Naive thymus-derived CD4-positive, alpha-beta T cell (primary cell): ENCODE measurements at regions not wholly inside any gene's neighbourhood (a gene's known extent, or its start where the extent isn't known, plus 50 kb on each side); places are given as distances from the start of the nearest gene placed in this dataset.

ENCODE experiments used
- ATAC-seq: fragments of 150-1000 bp; cut with Tn5 transposase; 2 replicates; pipeline ENCODE4 v1.10.0; 2021; ENCODE audit warnings: mild to moderate bottlenecking, moderate library complexity
- CTCF ChIA-PET: fragments of 350-600 bp; sonication (Branson Sonifier 250); formaldehyde crosslinking; loops from one replicate; lab custom pipeline; 2021; ENCODE audit warnings: antibody characterized with exemption; lab: Charles Lee
- POLR2A ChIA-PET: fragments of 350-600 bp; sonication (Branson Sonifier 250); formaldehyde crosslinking; loops from one replicate; lab custom pipeline; 2021; ENCODE audit warnings: antibody characterized with exemption, inconsistent platforms; lab: Charles Lee
- DNase-seq, 9 donors: peaks; one replicate each; pipeline versions ENCODE4 v3.0.0 to v3.0.0-alpha.2; 2020 to 2022; ENCODE audit warnings: mixed read lengths in 1 of 9
- H3K27ac ChIP-seq: one replicate; pipeline ENCODE4 v1.7.0; 2013; ENCODE audit warnings: mild to moderate bottlenecking, low read depth, low read length, moderate library complexity
- H3K27me3 ChIP-seq, 2 donors: one replicate each; pipeline ENCODE4 v1.7.0; 2013; ENCODE audit warnings: low read length in 2 of 2, mild to moderate bottlenecking in 2 of 2, moderate library complexity in 2 of 2; ENCODE audit not compliant: control insufficient read depth in 2 of 2, insufficient read depth in 2 of 2
- H3K36me3 ChIP-seq, 3 experiments: 1 replicate in 2 of 3; 2 replicates in 1 of 3; pipeline ENCODE4 v1.7.0; 2013; ENCODE audit warnings: low read length in 3 of 3, mild to moderate bottlenecking in 3 of 3, moderate library complexity in 1 of 3; ENCODE audit not compliant: insufficient read depth in 3 of 3, control insufficient read depth in 2 of 3
- H3K4me1 ChIP-seq, 2 donors: one replicate each; pipeline ENCODE4 v1.7.0; 2013; ENCODE audit warnings: low read length in 2 of 2, mild to moderate bottlenecking in 2 of 2, moderate library complexity in 1 of 2; ENCODE audit not compliant: control insufficient read depth in 2 of 2, insufficient read depth in 2 of 2
- H3K4me3 ChIP-seq: 2 replicates; pipeline ENCODE4 v1.7.0; 2013; ENCODE audit warnings: mild to moderate bottlenecking, low read length
- H3K9me3 ChIP-seq, 3 experiments: 1 replicate in 2 of 3; 2 replicates in 1 of 3; pipeline ENCODE4 v1.7.0; 2013; ENCODE audit warnings: low read length in 3 of 3; ENCODE audit not compliant: control insufficient read depth in 2 of 3
- H3K27ac Mint-ChIP-seq, 9 donors: one replicate each; pipeline ENCODE4 v1.8.0; 2020 to 2022; ENCODE audit warnings: mixed read lengths in 9 of 9, mild to moderate bottlenecking in 8 of 9, moderate library complexity in 5 of 9, inconsistent platforms in 2 of 9
- H3K27me3 Mint-ChIP-seq, 5 donors: one replicate each; pipeline ENCODE4 v1.8.0; 2021 to 2022; ENCODE audit warnings: mixed read lengths in 5 of 5, mild to moderate bottlenecking in 1 of 5
- H3K36me3 Mint-ChIP-seq, 5 donors: one replicate each; pipeline ENCODE4 v1.8.0; 2020 to 2022; ENCODE audit warnings: mixed read lengths in 5 of 5, mild to moderate bottlenecking in 3 of 5, inconsistent platforms in 1 of 5
- H3K4me1 Mint-ChIP-seq, 7 donors: one replicate each; pipeline ENCODE4 v1.8.0; 2020 to 2022; ENCODE audit warnings: mixed read lengths in 7 of 7, mild to moderate bottlenecking in 3 of 7, inconsistent platforms in 1 of 7
- H3K4me3 Mint-ChIP-seq, 10 donors: one replicate each; pipeline ENCODE4 v1.8.0; 2020 to 2022; ENCODE audit warnings: mild to moderate bottlenecking in 10 of 10, mixed read lengths in 10 of 10, moderate library complexity in 6 of 10, inconsistent platforms in 2 of 10
- H3K9me3 Mint-ChIP-seq, 11 donors: one replicate each; pipeline ENCODE4 v1.8.0; 2020 to 2022; ENCODE audit warnings: mixed read lengths in 11 of 11, mild to moderate bottlenecking in 4 of 11, inconsistent platforms in 1 of 11, moderate library complexity in 1 of 11
- intact Hi-C, 2 donors: fragments of 100-400 bp; cut with micrococcal nuclease; formaldehyde crosslinking; loops; one replicate each; pipeline ENCODE4 v1.15.1; 2023

GRCh38 chr7:25575634-25576033, 347.3 kb upstream of the NPVF start:
- no peak overlapping the region for H3K27ac Mint-ChIP-seq
- intact Hi-C loops = no loop called here
- H3K27me3 Mint-ChIP-seq = peaks cover 0 to 27% (median 3%) of the 10 kb centered on the region in 5 donors
- no peaks in the 10 kb centered on the region for H3K36me3 Mint-ChIP-seq
- DNase-seq = no peak
- no peak overlapping the region for H3K4me3 Mint-ChIP-seq
- CTCF ChIA-PET = interaction anchor here (0.6 to 1.9 kb wide), 3 partner anchors 10 to 187 kb away, joined by 3 to 7 read pairs (median 4); no protein-coding TSS in a partner anchor
- peaks cover 0 to 1% (median 0%) of the 10 kb centered on the region in 7 donors for H3K4me1 Mint-ChIP-seq
- Histone ChIP-seq H3K36me3 (no peaks in the 10 kb centered on the region), H3K4me3 (no peak overlapping the region), H3K27me3 (no peaks in the 10 kb centered on the region), H3K9me3 (no peaks in the 10 kb centered on the region), H3K27ac (no peak overlapping the region), H3K4me1 (no peaks in the 10 kb centered on the region)
- POLR2A ChIA-PET = no interaction called here
- peaks cover 0 to 2% (median 0%) of the 10 kb centered on the region in 11 donors for H3K9me3 Mint-ChIP-seq
- no peak for ATAC-seq

- CTCF ChIA-PET = interaction anchor here (0.6 to 1.2 kb wide), 3 partner anchors 12 to 188 kb away, joined by 3 to 4 read pairs (median 3); no protein-coding TSS in a partner anchor
- peaks cover 0 to 20% (median 6%) of the 10 kb centered on the region in 5 donors for H3K27me3 Mint-ChIP-seq
Measured at GRCh38 chr7:25578991-25579777, 350.9 kb upstream of the NPVF start.

DNA sequence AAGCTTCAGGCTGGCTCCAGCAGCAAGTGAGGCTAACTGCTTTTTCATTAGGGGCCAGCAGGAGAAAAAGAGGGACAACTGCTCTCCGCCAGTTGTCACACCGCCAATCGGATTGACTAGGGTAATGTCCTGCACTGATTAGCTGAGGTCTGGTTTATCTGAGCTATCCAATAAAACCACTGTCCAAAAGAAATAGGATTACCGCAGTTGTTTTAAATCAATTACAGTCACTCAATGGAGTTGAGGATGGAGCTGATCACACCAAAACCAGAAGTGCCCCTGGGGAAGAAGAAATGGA, 351.4 kb upstream of the NPVF start:
- Histone ChIP-seq H3K4me3 (no peak overlapping the region), H3K27me3 (no peaks in the 10 kb centered on the region), H3K9me3 (no peaks in the 10 kb centered on the region), H3K27ac (no peak overlapping the region), H3K36me3 (no peaks in the 10 kb centered on the region), H3K4me1 (no peaks in the 10 kb centered on the region)
- peaks cover 0 to 1% (median 0%) of the 10 kb centered on the region in 7 donors for H3K4me1 Mint-ChIP-seq
- ATAC-seq (no peak), DNase-seq (no peak)
- peaks cover 0 to 16% (median 6%) of the 10 kb centered on the region in 5 donors for H3K27me3 Mint-ChIP-seq
- H3K27ac Mint-ChIP-seq = no peak overlapping the region
- no peaks in the 10 kb centered on the region for H3K36me3 Mint-ChIP-seq
- peaks cover 0 to 2% (median 0%) of the 10 kb centered on the region in 11 donors for H3K9me3 Mint-ChIP-seq
- POLR2A ChIA-PET = no interaction called here
- intact Hi-C loops = no loop called here
- no peak overlapping the region for H3K4me3 Mint-ChIP-seq
- CTCF ChIA-PET = interaction anchor here (0.6 to 1.2 kb wide), 2 partner anchors 13 to 185 kb away, joined by 3 to 4 read pairs; no protein-coding TSS in a partner anchor

More at GRCh38 chr7:25578991-25579777, 350.9 kb upstream of the NPVF start:
- POLR2A ChIA-PET = no interaction called here
- Mint-ChIP-seq H3K9me3 (peaks cover 0 to 2% (median 0%) of the 10 kb centered on the region in 11 donors), H3K36me3 (no peaks in the 10 kb centered on the region), H3K4me1 (peaks cover 0 to 1% (median 0%) of the 10 kb centered on the region in 7 donors), H3K4me3 (no peak overlapping the region), H3K27ac (no peak overlapping the region)
- Histone ChIP-seq H3K4me3 (no peak overlapping the region), H3K36me3 (no peaks in the 10 kb centered on the region), H3K9me3 (no peaks in the 10 kb centered on the region), H3K4me1 (no peaks in the 10 kb centered on the region), H3K27me3 (no peaks in the 10 kb centered on the region), H3K27ac (no peak overlapping the region)
- intact Hi-C loops = no loop called here
- DNase-seq (no peak), ATAC-seq (no peak)

DNA sequence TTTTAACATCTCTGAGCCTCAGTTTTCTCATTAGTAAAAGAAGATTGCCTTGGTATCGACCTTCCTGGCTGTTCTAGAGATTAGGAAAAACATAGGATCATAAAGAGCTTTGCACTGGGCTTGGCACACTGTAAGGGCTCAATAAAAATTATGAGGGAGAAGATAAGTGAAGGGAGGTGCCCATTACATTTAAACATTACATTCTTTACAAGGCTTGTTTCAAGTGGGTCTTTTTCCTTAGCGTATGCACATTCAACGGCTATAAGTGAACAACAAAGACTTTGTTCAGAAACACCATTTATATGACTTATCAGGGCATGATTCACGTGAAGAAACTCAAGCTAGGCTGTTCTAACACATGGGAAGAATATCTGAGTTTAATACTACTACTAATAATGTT, 351.9 kb upstream of the NPVF start:
- intact Hi-C loops = no loop called here
- POLR2A ChIA-PET = no interaction called here
- no peak overlapping the region for H3K27ac Mint-ChIP-seq
- peaks cover 0 to 1% (median 0%) of the 10 kb centered on the region in 7 donors for H3K4me1 Mint-ChIP-seq
- H3K9me3 Mint-ChIP-seq = peaks cover 0 to 2% (median 0%) of the 10 kb centered on the region in 11 donors
- DNase-seq (no peak), ATAC-seq (no peak)
- H3K27ac ChIP-seq = no peak overlapping the region
- no peaks in the 10 kb centered on the region for H3K27me3 ChIP-seq
- H3K36me3 Mint-ChIP-seq = no peaks in the 10 kb centered on the region
- no peaks in the 10 kb centered on the region for H3K4me1 ChIP-seq
- CTCF ChIA-PET = no interaction called here
- no peaks in the 10 kb centered on the region for H3K36me3 ChIP-seq
- no peak overlapping the region for H3K4me3 ChIP-seq
- H3K4me3 Mint-ChIP-seq = no peak overlapping the region
- H3K9me3 ChIP-seq = no peaks in the 10 kb centered on the region
- peaks cover 0 to 14% (median 5%) of the 10 kb centered on the region in 5 donors for H3K27me3 Mint-ChIP-seq

DNA sequence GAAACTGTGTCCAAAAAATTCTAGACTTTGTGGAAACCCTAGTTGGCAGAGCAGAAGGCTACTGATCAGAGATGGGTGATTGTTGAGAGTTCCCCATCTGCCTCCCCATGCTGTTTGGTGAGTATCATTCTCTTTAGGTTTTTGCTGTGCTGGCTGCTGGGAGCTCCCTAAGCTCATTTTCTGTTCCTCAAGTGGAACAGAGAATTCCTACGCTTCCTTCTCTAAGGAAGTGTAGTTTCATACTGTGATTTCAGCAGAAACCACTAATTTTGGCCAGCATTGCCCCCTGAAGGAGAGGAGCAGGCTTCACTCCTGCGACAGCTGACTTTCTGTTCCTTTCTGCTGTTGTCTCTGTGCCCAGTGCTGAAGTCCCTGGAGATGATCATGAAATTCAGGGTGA, 355.3 kb upstream of the NPVF start:
- ChIA-PET CTCF (no interaction called here), POLR2A (no interaction called here)
- Mint-ChIP-seq H3K9me3 (no peaks in the 10 kb centered on the region), H3K36me3 (no peaks in the 10 kb centered on the region), H3K27me3 (peaks cover 0 to 7% (median 4%) of the 10 kb centered on the region in 5 donors), H3K4me3 (no peak overlapping the region), H3K27ac (no peak overlapping the region), H3K4me1 (peaks cover 0 to 4% (median 0%) of the 10 kb centered on the region in 7 donors)
- H3K4me3 ChIP-seq = no peak overlapping the region
- no peak for ATAC-seq
- H3K4me1 ChIP-seq = no peaks in the 10 kb centered on the region
- H3K36me3 ChIP-seq = no peaks in the 10 kb centered on the region
- DNase-seq = no peak
- no peak overlapping the region for H3K27ac ChIP-seq
- intact Hi-C loops = no loop called here
- H3K9me3 ChIP-seq = no peaks in the 10 kb centered on the region
- H3K27me3 ChIP-seq = no peaks in the 10 kb centered on the region

GRCh38 chr7:25584112-25584938, 356.0 kb upstream of the NPVF start:
- Histone ChIP-seq H3K9me3 (no peaks in the 10 kb centered on the region), H3K36me3 (no peaks in the 10 kb centered on the region), H3K27me3 (no peaks in the 10 kb centered on the region), H3K4me1 (no peaks in the 10 kb centered on the region), H3K27ac (no peak overlapping the region), H3K4me3 (no peak overlapping the region)
- Mint-ChIP-seq H3K4me1 (peaks cover 0 to 4% (median 0%) of the 10 kb centered on the region in 7 donors), H3K9me3 (no peaks in the 10 kb centered on the region), H3K36me3 (no peaks in the 10 kb centered on the region), H3K27ac (no peak overlapping the region), H3K27me3 (peaks cover 3 to 8% (median 5%) of the 10 kb centered on the region in 5 donors), H3K4me3 (no peak overlapping the region)
- CTCF ChIA-PET = no interaction called here
- intact Hi-C loops = no loop called here
- POLR2A ChIA-PET = no interaction called here
- no peak for ATAC-seq
- no peak for DNase-seq
